RCC 7860 (cell line): ENCODE measurements at regions not wholly inside any gene's neighbourhood (a gene's known extent, or its start where the extent isn't known, plus 50 kb on each side); places are given as distances from the start of the nearest gene placed in this dataset.
"Not testable (repeated sequence)": the region's sequence is repeated elsewhere in the genome, so short reads cannot be mapped to it uniquely, and the experiment has no call there.

ENCODE experiments used
- DNase-seq: peaks from one replicate; pipeline ENCODE4 v3.0.0-alpha.2; 2015; ENCODE audit warnings: low spot score
- FAIRE-seq: peaks from 2 replicates; lab custom pipeline; 2012; peaks lifted over from hg19 to GRCh38; lab: Jason Lieb, UNC

GRCh38 chr5:135279328-135279727 is 119.7 kb downstream of the MACROH2A1 start:
- FAIRE-seq (no peak), DNase-seq (no peak)

- FAIRE-seq (no peak), DNase-seq (no peak)
Observed at GRCh38 chr5:135276151-135276550, 122.9 kb downstream of the MACROH2A1 start.

- FAIRE-seq (no peak), DNase-seq (no peak)
Observed at GRCh38 chr5:135273212-135273611, 125.8 kb downstream of the MACROH2A1 start.

DNA sequence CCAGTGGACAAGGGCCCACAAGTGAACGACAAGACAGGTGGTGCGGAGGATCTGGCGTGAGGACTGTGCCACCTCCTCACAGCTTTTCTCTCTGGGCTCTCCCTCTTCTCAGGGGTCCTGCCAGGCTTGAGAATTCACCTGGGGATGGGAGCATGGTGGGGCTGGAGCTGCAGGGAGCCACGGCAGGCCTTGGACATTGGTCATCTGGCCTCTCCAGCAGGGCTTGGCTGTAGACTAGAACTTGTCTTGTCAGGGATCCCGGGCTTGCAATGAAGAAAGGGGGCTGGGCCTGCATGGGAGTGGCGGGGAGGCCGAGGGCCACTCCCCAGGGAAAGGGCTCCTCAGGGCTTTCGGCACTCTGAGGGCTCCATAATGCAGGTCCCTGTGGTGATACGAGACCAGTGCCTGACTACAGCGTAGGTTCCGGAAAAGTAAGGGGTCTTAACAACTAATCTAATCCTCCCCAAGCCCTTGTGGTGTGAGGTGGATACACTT is 126.7 kb downstream of the MACROH2A1 start:
- DNase-seq (no peak), FAIRE-seq (no peak)

GRCh38 chr5:135271533-135272310 is 127.3 kb downstream of the MACROH2A1 start:
- no peak for FAIRE-seq

GRCh38 chr5:135269931-135270421 is 129.1 kb downstream of the MACROH2A1 start:
- no peak for FAIRE-seq
- no peak for DNase-seq

More at GRCh38 chr5:135271533-135272310, 127.3 kb downstream of the MACROH2A1 start:
- no peak for DNase-seq

DNA sequence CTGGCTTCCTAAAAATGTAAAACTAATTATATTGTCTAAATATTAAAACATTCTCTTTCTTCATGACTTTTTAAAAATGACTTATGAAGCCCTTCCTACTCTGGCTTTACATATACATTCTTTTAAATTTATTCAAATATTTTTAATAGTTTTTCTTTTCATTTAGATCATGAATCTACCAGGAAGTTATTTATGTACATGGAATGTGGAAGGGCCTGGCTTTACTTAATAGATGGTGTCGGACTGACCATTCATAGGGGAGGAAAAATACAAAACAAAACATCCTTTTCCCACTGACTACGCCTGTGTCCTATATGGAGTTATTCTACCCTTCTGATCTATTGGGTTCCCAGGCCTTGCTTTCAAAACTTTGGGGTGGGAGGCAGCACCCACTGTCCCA is 129.8 kb downstream of the MACROH2A1 start:
- DNase-seq (no peak), FAIRE-seq (no peak)

DNA sequence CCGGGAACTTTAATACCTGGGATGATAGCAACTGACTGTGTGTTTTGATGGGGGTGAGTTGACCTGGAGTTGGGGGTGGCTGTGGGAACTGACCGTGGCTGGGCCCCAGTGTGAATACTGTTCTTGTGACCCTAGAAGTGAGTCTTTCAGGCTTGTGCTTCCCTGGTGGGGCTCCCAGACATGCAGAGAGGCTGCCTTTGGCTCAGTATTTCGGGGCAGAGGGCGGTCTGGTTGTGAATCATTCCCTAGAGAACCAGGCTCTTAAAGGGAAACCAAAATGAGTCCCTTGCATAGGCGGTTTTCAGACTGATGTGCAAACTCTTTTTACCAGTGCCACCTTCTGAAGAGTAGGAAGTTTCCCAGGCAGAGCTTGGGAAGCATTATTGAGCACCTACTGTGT is 132.1 kb downstream of the MACROH2A1 start:
- DNase-seq (no peak), FAIRE-seq (no peak)

GRCh38 chr5:135266303-135266635 is 132.8 kb downstream of the MACROH2A1 start:
- FAIRE-seq, result no peak

DNA sequence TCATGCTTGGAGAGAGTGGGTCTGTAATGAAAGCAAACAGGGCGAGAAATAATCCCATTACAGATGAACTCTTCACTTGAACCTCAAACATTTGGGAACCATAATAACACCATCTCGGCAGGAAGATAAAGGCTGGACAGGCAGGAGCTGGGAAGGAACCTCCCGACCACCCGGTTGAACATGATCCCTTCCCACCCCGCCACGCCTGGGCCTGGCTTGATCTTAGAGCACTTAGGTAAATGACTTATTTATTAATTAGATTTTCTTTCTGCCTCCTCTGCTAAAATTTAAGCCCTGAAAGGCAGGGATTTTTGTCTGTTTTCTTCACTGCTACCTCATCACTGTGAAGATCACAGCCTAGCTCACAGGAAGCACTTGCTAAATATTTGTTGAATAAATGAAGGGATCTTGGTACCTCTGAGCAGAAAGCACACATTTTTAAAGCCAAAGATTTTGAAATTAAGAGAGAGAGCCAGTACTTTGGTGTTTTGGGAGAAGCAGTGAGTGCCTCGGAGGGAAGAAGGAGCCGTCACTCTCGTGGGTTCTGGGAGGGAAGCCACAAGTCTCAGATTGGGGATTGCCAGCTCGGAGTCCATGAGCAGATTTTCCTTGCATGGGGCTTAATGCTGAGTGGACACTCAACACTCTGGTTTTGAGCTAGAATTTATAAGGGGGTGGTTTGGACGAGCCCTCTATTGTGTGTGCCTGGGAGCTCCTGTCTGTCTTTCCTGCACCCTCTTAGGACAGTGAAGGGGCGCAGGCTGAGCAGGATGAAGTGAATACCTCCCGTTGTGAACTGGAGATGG is 133.3 kb downstream of the MACROH2A1 start:
- no peak for DNase-seq
- FAIRE-seq, result no peak

More at GRCh38 chr5:135266303-135266635, 132.8 kb downstream of the MACROH2A1 start:
- DNase-seq, result no peak

GRCh38 chr5:135264451-135265440 is 134.3 kb downstream of the MACROH2A1 start:
- no peak for DNase-seq
- FAIRE-seq, result no peak

DNA sequence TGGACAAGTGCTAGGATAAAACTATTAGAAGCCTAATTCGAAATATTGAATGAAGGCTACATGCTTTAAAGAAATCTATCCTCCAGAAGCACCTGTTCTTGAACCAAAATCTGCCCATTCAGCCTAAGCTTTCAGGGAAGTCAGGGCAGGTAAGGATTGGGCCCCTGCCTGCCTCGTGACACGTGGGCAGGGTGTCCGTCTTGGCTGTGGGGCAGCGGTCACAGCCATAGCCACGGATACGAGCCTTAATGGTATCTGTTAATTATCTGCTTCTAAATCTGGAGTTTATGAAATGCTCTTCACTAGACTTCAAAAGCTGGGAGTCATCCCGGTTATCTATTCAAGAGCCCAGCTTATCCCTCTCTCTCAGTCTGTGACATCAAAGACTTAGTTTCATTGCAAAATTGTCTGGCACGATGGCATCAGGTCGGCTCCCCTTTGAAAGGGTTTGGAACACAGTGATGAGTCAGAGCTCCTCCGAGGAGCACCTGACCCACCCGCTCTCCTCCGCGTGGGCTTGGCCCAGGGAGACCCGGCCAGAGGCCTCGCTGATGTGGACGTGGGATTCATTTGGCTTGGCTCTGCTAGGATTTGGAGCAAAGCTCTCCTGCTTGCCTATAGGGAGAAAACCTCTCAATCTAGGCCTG is 135.9 kb downstream of the MACROH2A1 start:
- FAIRE-seq (no peak), DNase-seq (no peak)

DNA sequence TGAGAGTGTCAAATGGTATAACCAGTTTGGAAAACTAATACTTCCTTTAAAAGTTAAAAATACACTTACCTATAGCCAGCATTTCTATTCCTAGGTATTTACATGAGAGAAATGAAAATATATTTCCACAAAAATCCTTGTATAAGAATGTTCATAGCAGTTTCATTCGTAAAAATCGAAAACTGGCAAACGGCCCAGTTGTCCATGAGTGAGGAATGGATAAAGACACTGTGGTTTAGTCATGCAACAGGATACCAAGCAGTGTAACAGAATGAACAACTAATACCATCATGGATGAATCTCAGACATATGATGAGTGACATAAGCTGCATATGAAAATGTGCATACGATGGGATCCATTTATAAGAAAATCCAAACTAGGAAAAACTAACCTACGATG is 136.7 kb downstream of the MACROH2A1 start:
- no peak for DNase-seq
- FAIRE-seq, result no peak

DNA sequence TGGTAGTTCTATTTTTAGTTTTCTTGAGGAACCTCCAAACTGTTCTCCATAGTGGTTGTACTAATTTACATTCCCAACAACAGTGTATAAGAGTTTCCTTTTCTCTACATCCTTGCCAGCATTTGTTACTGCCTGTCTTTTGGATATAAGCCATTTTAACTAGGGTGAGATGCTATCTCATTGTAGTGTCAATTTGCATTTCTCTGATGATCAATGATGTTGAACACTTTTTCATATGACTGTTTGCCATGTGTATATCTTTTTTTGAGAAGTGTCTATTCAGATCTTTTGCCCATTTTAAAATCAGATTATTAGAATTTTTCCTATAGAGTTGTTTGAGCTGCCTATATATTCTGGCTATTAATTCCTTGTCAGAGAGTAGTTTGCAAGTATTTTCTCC is 138.9 kb downstream of the MACROH2A1 start:
- not testable (repeated sequence) for FAIRE-seq, DNase-seq

DNA sequence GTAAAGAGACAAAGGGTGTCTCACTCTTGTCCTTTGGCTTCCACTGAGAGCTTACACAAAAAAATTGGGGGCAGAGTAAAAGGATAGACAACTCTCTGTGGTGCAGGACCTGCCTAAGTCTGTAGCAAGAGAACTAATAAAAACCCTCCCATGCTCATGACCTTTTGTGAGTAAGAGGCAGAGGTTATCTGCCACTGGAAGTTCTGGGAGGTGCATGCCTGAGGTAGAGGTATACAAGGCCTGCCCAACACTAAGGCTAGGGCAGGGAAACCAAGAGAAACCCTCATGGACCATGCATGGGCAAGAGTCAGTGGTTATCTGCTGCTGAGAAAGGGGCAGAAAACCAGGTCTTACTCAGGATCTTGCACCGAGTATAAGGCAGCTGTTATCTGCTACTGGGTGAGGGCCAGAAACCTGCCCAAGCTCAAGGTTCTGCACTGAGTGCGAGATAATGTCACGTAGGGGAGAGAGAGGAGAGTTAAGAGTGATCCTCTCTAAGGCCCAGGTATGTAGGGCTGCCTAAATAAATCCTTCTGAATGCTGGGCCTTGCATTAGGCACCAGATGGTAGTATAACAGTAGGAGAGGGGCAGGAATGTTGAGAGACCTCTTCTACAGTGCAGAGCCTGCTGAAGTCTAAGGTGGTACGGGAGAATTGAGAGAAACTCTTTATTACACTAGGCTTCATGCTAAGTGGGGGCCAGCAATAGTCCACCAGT is 143.4 kb downstream of the MACROH2A1 start:
- FAIRE-seq (no peak), DNase-seq (no peak)

GRCh38 chr5:135254183-135254582 is 144.8 kb downstream of the MACROH2A1 start:
- no peak for FAIRE-seq

GRCh38 chr5:135253601-135254178 is 145.3 kb downstream of the MACROH2A1 start:
- FAIRE-seq, result no peak
- DNase-seq, result no peak

More at GRCh38 chr5:135254183-135254582, 144.8 kb downstream of the MACROH2A1 start:
- DNase-seq, result no peak

- FAIRE-seq (no peak), DNase-seq (no peak)
Observed at GRCh38 chr5:135251093-135251492, 147.9 kb downstream of the MACROH2A1 start.

- no peak for DNase-seq
- no peak for FAIRE-seq
Observed at GRCh38 chr5:135250671-135251070, 148.4 kb downstream of the MACROH2A1 start.
